OCI-LY1 (cell line): ENCODE measurements at regions not wholly inside any gene's neighbourhood (a gene's known extent, or its start where the extent isn't known, plus 50 kb on each side); places are given as distances from the start of the nearest gene placed in this dataset.

Experiments
- CTCF ChIP-seq: fragments of 200-600 bp; sonication (generic), shearing (Covaris generic); IDR thresholded peaks from 2 replicates; pipeline ENCODE4 v1.5.1; 2017; ENCODE audit warnings: mild to moderate bottlenecking, antibody characterized with exemption, low read length, moderate library complexity, mixed read lengths
- EZH2 ChIP-seq: fragments of 200-600 bp; sonication (generic), shearing (Covaris generic); IDR thresholded peaks from 2 replicates; pipeline ENCODE4 v1.8.0; 2017; ENCODE audit warnings: borderline replicate concordance, mixed run types, mild to moderate bottlenecking, antibody characterized with exemption, low read length, moderate library complexity, mixed read lengths

DNA sequence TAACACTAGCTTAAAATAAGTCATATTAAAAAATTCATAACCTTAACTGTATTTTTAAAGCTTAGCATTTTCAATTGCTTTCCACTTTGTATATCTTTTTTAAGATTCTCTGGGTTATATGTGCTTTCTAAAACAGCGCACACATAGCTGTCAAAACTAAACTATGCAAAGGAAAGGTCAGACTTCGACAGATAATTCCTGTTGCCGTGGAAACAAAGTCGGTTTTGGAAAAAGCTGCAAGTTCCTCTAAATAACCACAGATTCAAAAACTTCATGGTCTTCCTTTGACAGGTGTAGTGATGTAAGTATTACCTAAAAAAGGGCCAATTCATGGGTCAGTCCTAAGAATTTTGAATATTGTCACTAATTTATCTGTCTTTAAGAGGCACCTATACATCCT lies 249.6 kb upstream of the TFPI start:
- TF ChIP-seq CTCF (no peak), EZH2 (no peak)
